H1 (cell line): ENCODE measurements at regions not wholly inside any gene's neighbourhood (a gene's known extent, or its start where the extent isn't known, plus 50 kb on each side); places are given as distances from the start of the nearest gene placed in this dataset.

ENCODE experiments used
- CTCF ChIA-PET: fragments of 300-600 bp; sonication (Branson Sonifier 250); formaldehyde crosslinking; loops from one replicate; lab custom pipeline; 2021; ENCODE audit not compliant: partially characterized antibody; lab: Charles Lee
- POLR2A ChIA-PET: fragments of 300-600 bp; sonication (Branson Sonifier 250); formaldehyde crosslinking; loops from one replicate; lab custom pipeline; 2021; ENCODE audit warnings: inconsistent platforms; ENCODE audit not compliant: partially characterized antibody; lab: Charles Lee
- DNase-seq, 2 experiments: peaks; one replicate each; pipeline versions ENCODE4 v3.0.0 to v3.0.0-alpha.2; 2010 to 2022; ENCODE audit warnings: low spot score in 2 of 2, low read depth in 1 of 2, mixed read lengths in 1 of 2
- FAIRE-seq: peaks from 2 replicates; lab custom pipeline; 2011; peaks lifted over from hg19 to GRCh38; lab: Jason Lieb, UNC
- H2AFZ ChIP-seq: 2 replicates; pipeline ENCODE4 v1.8.1; 2012; ENCODE audit warnings: low read length, inconsistent platforms
- H2AK5ac ChIP-seq: 2 replicates; pipeline ENCODE4 v1.6.1; 2013; ENCODE audit warnings: low read depth, low read length
- H2BK120ac ChIP-seq: replicated peaks from 2 replicates; pipeline ENCODE3; 2013; ENCODE audit warnings: low read depth, low read length, inconsistent platforms
- H2BK12ac ChIP-seq: 2 replicates; pipeline ENCODE4 v1.6.1; 2013; ENCODE audit warnings: low read depth, low read length
- H2BK15ac ChIP-seq: 2 replicates; pipeline ENCODE4 v1.6.1; 2013; ENCODE audit warnings: low read length
- H2BK20ac ChIP-seq: 2 replicates; pipeline ENCODE4 v1.6.1; 2013; ENCODE audit warnings: low read length
- H2BK5ac ChIP-seq: 2 replicates; pipeline ENCODE4 v1.6.1; 2013; ENCODE audit warnings: low read depth, low read length
- H3K14ac ChIP-seq: 2 replicates; pipeline ENCODE4 v1.6.1; 2013; ENCODE audit warnings: inconsistent platforms; ENCODE audit not compliant: insufficient read length
- H3K18ac ChIP-seq: 2 replicates; pipeline ENCODE4 v1.6.1; 2013; ENCODE audit warnings: low read length; ENCODE audit errors: extremely low read depth
- H3K23ac ChIP-seq: 2 replicates; pipeline ENCODE4 v1.6.1; 2013; ENCODE audit warnings: inconsistent platforms; ENCODE audit not compliant: insufficient read length
- H3K23me2 ChIP-seq: 2 replicates; pipeline ENCODE4 v1.6.1; 2013; ENCODE audit warnings: low read depth, low read length
- H3K27ac ChIP-seq: 2 replicates; pipeline ENCODE4 v1.6.1; 2011; ENCODE audit warnings: low read depth, low read length, inconsistent platforms
- H3K27me3 ChIP-seq, 4 experiments: replicated peaks in 1 of 4; 1 replicate in 1 of 4; 2 replicates in 3 of 4; pipeline versions ENCODE4 v1.6.1 to v1.8.1; 2011 to 2013; ENCODE audit warnings: low read length in 3 of 4, mild to moderate bottlenecking in 3 of 4, inconsistent platforms in 2 of 4, mixed read lengths in 2 of 4, moderate library complexity in 1 of 4; ENCODE audit not compliant: control insufficient read depth in 3 of 4, insufficient read depth in 3 of 4; ENCODE audit errors: extremely low read depth in 1 of 4
- H3K36me3 ChIP-seq, 4 experiments: 2 replicates each; pipeline versions ENCODE4 v1.6.1 to v1.8.1; 2011 to 2013; ENCODE audit warnings: mild to moderate bottlenecking in 4 of 4, low read length in 3 of 4, moderate library complexity in 2 of 4, control low read depth in 1 of 4, inconsistent platforms in 1 of 4; ENCODE audit not compliant: insufficient read depth in 4 of 4, control insufficient read depth in 2 of 4
- H3K4ac ChIP-seq: replicated peaks from 2 replicates; pipeline ENCODE3; 2013; ENCODE audit warnings: low read length, low read depth, mixed read lengths, inconsistent platforms; ENCODE audit not compliant: insufficient read length
- H3K4me1 ChIP-seq, 4 experiments: replicated peaks in 1 of 4; 1 replicate in 1 of 4; 2 replicates in 3 of 4; pipeline versions ENCODE4 v1.6.1 to v1.8.1; 2011 to 2013; ENCODE audit warnings: low read length in 3 of 4, inconsistent platforms in 2 of 4, mixed read lengths in 1 of 4; ENCODE audit not compliant: insufficient read depth in 4 of 4, control insufficient read depth in 3 of 4
- H3K4me2 ChIP-seq, 2 experiments: 2 replicates each; pipeline versions ENCODE4 v1.6.1 to v1.8.1; 2011 to 2013; ENCODE audit warnings: low read depth in 2 of 2, low read length in 2 of 2, control low read depth in 1 of 2, inconsistent platforms in 1 of 2, mild to moderate bottlenecking in 1 of 2; ENCODE audit not compliant: insufficient read depth in 1 of 2
- H3K4me3 ChIP-seq, 4 experiments: fragments of 200-600, 300-600 bp in 1 of 4; sonication (generic), shearing (Covaris generic), sonication (Bioruptor Twin) in 1 of 4; 2 replicates each; pipeline versions ENCODE4 v1.5.1 to v1.8.1; 2011 to 2016; ENCODE audit warnings: low read length in 4 of 4, low read depth in 3 of 4, control low read depth in 2 of 4, inconsistent platforms in 2 of 4, mild to moderate bottlenecking in 2 of 4, mixed read lengths in 1 of 4, moderate library complexity in 1 of 4; ENCODE audit not compliant: insufficient read depth in 2 of 4; ENCODE audit errors: extremely low read depth in 1 of 4
- H3K56ac ChIP-seq: replicated peaks from 2 replicates; pipeline ENCODE3; 2013; ENCODE audit warnings: low read depth, mild to moderate bottlenecking, mixed read lengths, low read length, inconsistent platforms; ENCODE audit not compliant: insufficient read length
- H3K79me1 ChIP-seq: 2 replicates; pipeline ENCODE4 v1.6.1; 2013; ENCODE audit warnings: low read depth, low read length, control low read depth
- H3K79me2 ChIP-seq, 2 experiments: 2 replicates each; pipeline versions ENCODE4 v1.6.1 to v1.8.1; 2012 to 2013; ENCODE audit warnings: low read length in 2 of 2, mild to moderate bottlenecking in 2 of 2, inconsistent platforms in 1 of 2; ENCODE audit not compliant: insufficient read depth in 2 of 2, control insufficient read depth in 1 of 2
- H3K9ac ChIP-seq, 4 experiments: replicated peaks in 1 of 4; 1 replicate in 1 of 4; 2 replicates in 3 of 4; pipeline versions ENCODE4 v1.6.1 to v1.8.1; 2011 to 2013; ENCODE audit warnings: low read depth in 3 of 4, low read length in 3 of 4, control low read depth in 2 of 4, mild to moderate bottlenecking in 2 of 4, moderate library complexity in 2 of 4, inconsistent platforms in 1 of 4; ENCODE audit errors: extremely low read depth in 1 of 4
- H3K9me3 ChIP-seq, 2 experiments: 2 replicates each; pipeline versions ENCODE4 v1.6.1 to v1.8.1; 2012 to 2013; ENCODE audit warnings: mild to moderate bottlenecking in 2 of 2, moderate library complexity in 2 of 2, control low read depth in 1 of 2, inconsistent platforms in 1 of 2, low read depth in 1 of 2, low read length in 1 of 2, mixed read lengths in 1 of 2; ENCODE audit not compliant: insufficient read depth in 2 of 2
- H4K20me1 ChIP-seq, 2 experiments: replicated peaks in 1 of 2; 2 replicates each; pipeline versions ENCODE3 to v1.8.1; 2011 to 2013; ENCODE audit warnings: inconsistent platforms in 2 of 2, low read length in 2 of 2, mild to moderate bottlenecking in 1 of 2; ENCODE audit not compliant: insufficient read depth in 2 of 2, control insufficient read depth in 1 of 2
- H4K5ac ChIP-seq: 2 replicates; pipeline ENCODE4 v1.6.1; 2013; ENCODE audit warnings: low read length, low read depth, mixed read lengths, inconsistent platforms; ENCODE audit not compliant: insufficient read length
- H4K8ac ChIP-seq: 2 replicates; pipeline ENCODE4 v1.8.0; 2013; ENCODE audit warnings: mild to moderate bottlenecking, moderate library complexity, low read length, inconsistent platforms; ENCODE audit not compliant: insufficient read depth; ENCODE audit errors: extremely low read depth
- H4K91ac ChIP-seq: replicated peaks from 2 replicates; pipeline ENCODE3; 2013; ENCODE audit warnings: low read length, mixed read lengths, inconsistent platforms; ENCODE audit not compliant: insufficient read length
- ASH2L ChIP-seq: fragments of 200-600, 300-600 bp; sonication (generic); IDR thresholded peaks from one replicate; pipeline ENCODE4 v1.7.1; 2017; ENCODE audit warnings: low read length
- BACH1 ChIP-seq: IDR thresholded peaks from 2 replicates; pipeline ENCODE4 v1.6.1; 2012; ENCODE audit warnings: low read length, improper control_type of control experiment
- CBX5 ChIP-seq: fragments of 300-800, 300-1000 bp; sonication (generic); IDR thresholded peaks from 2 replicates; pipeline ENCODE4 v1.7.1; 2016; ENCODE audit warnings: antibody characterized with exemption, low read length, low read depth
- EP300 ChIP-seq, 2 experiments: IDR thresholded peaks; 1 replicate in 1 of 2; 2 replicates in 1 of 2; pipeline ENCODE4 v1.6.1; 2011 to 2012; ENCODE audit warnings: low read depth in 2 of 2, low read length in 2 of 2, mild to moderate bottlenecking in 2 of 2, borderline replicate concordance in 1 of 2, inconsistent platforms in 1 of 2, moderate library complexity in 1 of 2
- KDM5A ChIP-seq: fragments of 200-600 bp; IDR thresholded peaks from 2 replicates; pipeline ENCODE4 v1.7.1; 2012; ENCODE audit warnings: mild to moderate bottlenecking, low read length, inconsistent platforms, mixed read lengths
- NANOG ChIP-seq: IDR thresholded peaks from 2 replicates; pipeline ENCODE4 v1.6.1; 2011; ENCODE audit warnings: low read length, low read depth, mild to moderate bottlenecking, inconsistent platforms; ENCODE audit not compliant: insufficient read depth, poor library complexity, severe bottlenecking
- RAD21 ChIP-seq, 2 experiments: IDR thresholded peaks in 1 of 2; conservative IDR thresholded peaks in 1 of 2; 2 replicates each; pipeline ENCODE4 v1.6.1; 2011; ENCODE audit warnings: low read depth in 2 of 2, low read length in 2 of 2, improper control_type of control experiment in 1 of 2, inconsistent platforms in 1 of 2, mild to moderate bottlenecking in 1 of 2, moderate library complexity in 1 of 2
- RBBP5 ChIP-seq: IDR thresholded peaks from 2 replicates; pipeline ENCODE4 v1.7.1; 2012; ENCODE audit warnings: low read depth, mild to moderate bottlenecking, inconsistent platforms, low read length, moderate library complexity, borderline replicate concordance
- SAP30 ChIP-seq: fragments of 300-600 bp; sonication (generic); IDR thresholded peaks from 2 replicates; pipeline ENCODE4 v1.7.1; 2012; ENCODE audit warnings: low read length, moderate library complexity, mild to moderate bottlenecking, inconsistent platforms; ENCODE audit not compliant: insufficient read depth, insufficient replicate concordance
- SP2 ChIP-seq: IDR thresholded peaks from 2 replicates; pipeline ENCODE4 v1.6.1; 2012; ENCODE audit warnings: mild to moderate bottlenecking, low read length, inconsistent platforms
- WGBS, 2 experiments: shearing (Covaris generic) in 1 of 2; methylation state at CpG; one replicate each; pipeline versions ENCODE4 v1.1.6 to v1.1.7; 2013 to 2015; ENCODE audit warnings: low lambda C conversion rate in 2 of 2, mixed read lengths in 2 of 2, inconsistent platforms in 1 of 2, low coverage in 1 of 2, missing lambda C conversion rate in 1 of 2; ENCODE audit not compliant: insufficient replicate concordance in 2 of 2, insufficient coverage in 1 of 2, insufficient read length in 1 of 2; ENCODE audit errors: extremely low coverage in 1 of 2, missing lambda C conversion rate in 1 of 2; 5-methylcytosine and 5-hydroxymethylcytosine counted together
- TF ChIP-seq, protein P1 (sequence below): IDR thresholded peaks from 2 replicates; pipeline ENCODE4 v1.6.1; 2011; ENCODE audit warnings: low read length, improper control_type of control experiment
- TF ChIP-seq, protein P2 (sequence below): IDR thresholded peaks from 2 replicates; pipeline ENCODE4 v1.6.1; 2011; ENCODE audit warnings: low read depth, mild to moderate bottlenecking, low read length; ENCODE audit not compliant: insufficient read depth

DNA sequence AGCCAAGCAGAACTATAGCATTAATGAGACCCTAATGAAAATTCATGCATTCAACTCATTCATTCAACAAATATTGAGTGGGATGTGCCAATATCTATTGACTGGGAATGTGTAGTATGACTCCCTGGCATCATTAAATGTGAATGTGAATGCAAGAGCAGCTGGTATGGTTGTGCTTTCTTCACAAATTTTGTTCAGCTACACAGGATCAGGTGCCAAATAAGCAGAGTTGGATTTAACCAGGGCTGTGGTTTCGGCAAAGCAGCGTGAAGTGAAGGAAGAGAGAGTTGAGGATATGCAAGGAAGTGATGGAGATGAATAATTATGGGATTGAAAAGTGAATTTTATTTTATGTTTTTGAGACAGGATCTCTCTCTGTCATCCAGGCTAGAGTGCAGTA, 87.1 kb upstream of the HNF1B start:
- Histone ChIP-seq H3K79me2 (no peaks in the 10 kb centered on the region), H2AK5ac (no peak overlapping the region), H2BK12ac (no peak overlapping the region), H2BK15ac (no peak overlapping the region), H3K18ac (no peak overlapping the region), H3K23ac (no peak overlapping the region), H2BK20ac (no peak overlapping the region), H3K9ac (no peak overlapping the region), H4K20me1 (peaks cover 0 to 2% of the 10 kb centered on the region in 2 experiments), H3K27me3 (no peaks in the 10 kb centered on the region), H3K9me3 (no peaks in the 10 kb centered on the region), H3K23me2 (no peaks in the 10 kb centered on the region), H4K8ac (no peak overlapping the region), H4K5ac (no peak overlapping the region), H3K4me3 (no peak overlapping the region), H3K14ac (no peak overlapping the region), H3K56ac (no peak overlapping the region), H3K4me1 (peaks cover 0 to 4% (median 0%) of the 10 kb centered on the region in 4 experiments; a peak in 2 of 7 replicates), H2BK120ac (no peak overlapping the region), H4K91ac (no peak overlapping the region), H2AFZ (no peak overlapping the region), H3K4ac (no peak overlapping the region), H3K79me1 (no peaks in the 10 kb centered on the region), H3K36me3 (no peaks in the 10 kb centered on the region), H3K27ac (no peak overlapping the region), H2BK5ac (no peak overlapping the region), H3K4me2 (no peak overlapping the region)
- DNase-seq (no peak), FAIRE-seq (no peak)
- CTCF ChIA-PET, result interaction anchor here (1.2 kb wide), 1 partner anchor 41 kb away, joined by 3 read pairs; no protein-coding TSS in a partner anchor
- 98 to 100% methylated on average over 1 to 2 of the region's 2 CpGs for WGBS, 2 experiments
- POLR2A ChIA-PET, result interaction anchor here (0.5 kb wide), 1 partner anchor 182 kb away, joined by 3 read pairs; no protein-coding TSS in a partner anchor
- TF ChIP-seq CBX5, result no peak
- no peak for TF ChIP-seq RAD21 (IDR thresholded peaks at IDR 0.05 in 1 of 2, conservative IDR thresholded peaks at IDR 0.05 in 1 of 2; ENCODE audit: low read depth in 2 of 2, low read length in 2 of 2)
- no peak for TF ChIP-seq BACH1
- TF ChIP-seq, protein P1, sequence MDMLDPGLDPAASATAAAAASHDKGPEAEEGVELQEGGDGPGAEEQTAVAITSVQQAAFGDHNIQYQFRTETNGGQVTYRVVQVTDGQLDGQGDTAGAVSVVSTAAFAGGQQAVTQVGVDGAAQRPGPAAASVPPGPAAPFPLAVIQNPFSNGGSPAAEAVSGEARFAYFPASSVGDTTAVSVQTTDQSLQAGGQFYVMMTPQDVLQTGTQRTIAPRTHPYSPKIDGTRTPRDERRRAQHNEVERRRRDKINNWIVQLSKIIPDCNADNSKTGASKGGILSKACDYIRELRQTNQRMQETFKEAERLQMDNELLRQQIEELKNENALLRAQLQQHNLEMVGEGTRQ, result no peak
- TF ChIP-seq RBBP5, result no peak
- TF ChIP-seq KDM5A, result no peak
- TF ChIP-seq, protein P2, sequence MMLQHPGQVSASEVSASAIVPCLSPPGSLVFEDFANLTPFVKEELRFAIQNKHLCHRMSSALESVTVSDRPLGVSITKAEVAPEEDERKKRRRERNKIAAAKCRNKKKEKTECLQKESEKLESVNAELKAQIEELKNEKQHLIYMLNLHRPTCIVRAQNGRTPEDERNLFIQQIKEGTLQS, result no peak
- no peak for TF ChIP-seq SAP30
- no peak for TF ChIP-seq ASH2L
- no peak for TF ChIP-seq EP300 (IDR thresholded peaks at IDR 0.05; ENCODE audit: borderline replicate concordance in 1 of 2, low read depth in 2 of 2, low read length in 2 of 2)
- TF ChIP-seq NANOG, result no peak
- TF ChIP-seq SP2, result no peak
